GM12891 (cell line): ENCODE measurements at regions not wholly inside any gene's neighbourhood (a gene's known extent, or its start where the extent isn't known, plus 50 kb on each side); places are given as distances from the start of the nearest gene placed in this dataset.

ENCODE experiments used
- DNase-seq: peaks from one replicate; pipeline ENCODE4 v3.0.0; 2011; ENCODE audit warnings: low spot score; ENCODE audit not compliant: insufficient read length
- FAIRE-seq: peaks from 2 replicates; lab custom pipeline; 2011; peaks lifted over from hg19 to GRCh38; lab: Jason Lieb, UNC
- PAX5 ChIP-seq: IDR thresholded peaks from 2 replicates; pipeline ENCODE4 v1.6.1; 2011; ENCODE audit warnings: low read length, moderate library complexity, mild to moderate bottlenecking; ENCODE audit not compliant: insufficient read depth, severe bottlenecking
- POLR2A ChIP-seq: IDR thresholded peaks from 2 replicates; pipeline ENCODE4 v1.6.1; 2011; ENCODE audit warnings: low read depth, low read length, control low read depth
- POLR2AphosphoS5 ChIP-seq: IDR thresholded peaks from 2 replicates; pipeline ENCODE4 v1.6.1; 2011; ENCODE audit warnings: low read depth, low read length, control low read depth
- POU2F2 ChIP-seq: IDR thresholded peaks from 2 replicates; pipeline ENCODE4 v1.6.1; 2011; ENCODE audit warnings: low read depth, mild to moderate bottlenecking, control low read depth, low read length, moderate library complexity
- SPI1 ChIP-seq: IDR thresholded peaks from 2 replicates; pipeline ENCODE4 v1.6.1; 2011; ENCODE audit warnings: low read depth, low read length, control low read depth
- TAF1 ChIP-seq: IDR thresholded peaks from 2 replicates; pipeline ENCODE4 v1.6.1; 2011; ENCODE audit warnings: low read depth, low read length, control low read depth

DNA sequence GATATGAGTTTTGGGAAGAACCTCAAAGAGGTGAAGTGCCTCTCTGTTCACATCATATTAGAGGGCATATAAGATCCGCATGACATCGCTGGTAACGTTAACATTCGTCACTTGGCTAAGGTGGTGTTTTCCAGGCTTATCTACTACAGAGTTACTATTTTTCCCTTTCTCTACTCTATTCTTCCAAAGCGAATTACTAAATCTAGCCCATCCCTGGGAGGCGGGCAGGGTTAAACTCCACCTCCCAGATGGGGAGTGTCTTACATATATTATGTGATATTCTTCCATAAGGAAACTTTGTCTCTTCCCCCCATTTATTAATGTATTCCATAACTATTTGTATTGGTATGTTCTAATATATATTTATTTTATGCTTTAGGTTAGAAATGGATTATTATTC lies 293.9 kb downstream of the CYRIA start:
- no peak for FAIRE-seq
- no peak for TF ChIP-seq POLR2AphosphoS5
- no peak for TF ChIP-seq POLR2A
- no peak for TF ChIP-seq POU2F2
- no peak for TF ChIP-seq TAF1
- TF ChIP-seq SPI1 = no peak
- no peak for TF ChIP-seq PAX5
- no peak for DNase-seq

DNA sequence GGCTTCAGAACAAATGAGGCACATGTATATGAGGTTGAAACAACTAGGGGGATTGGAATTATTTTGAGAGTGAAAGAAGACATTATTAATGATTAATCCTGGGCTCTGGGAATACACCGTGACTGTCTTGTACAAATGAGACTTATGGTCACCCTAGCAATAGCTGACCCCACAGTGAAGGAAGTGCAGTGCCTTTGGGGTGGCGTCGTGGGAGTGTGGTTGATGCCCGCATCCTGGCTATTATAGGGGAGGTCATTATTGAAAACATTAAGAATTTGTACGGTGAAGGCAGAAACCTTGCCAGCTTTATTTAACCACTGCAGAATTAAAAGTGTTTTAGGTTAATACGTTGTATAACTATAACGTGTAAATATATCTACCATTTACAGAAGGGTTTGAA lies 296.7 kb downstream of the CYRIA start:
- TF ChIP-seq PAX5 (no peak), POLR2AphosphoS5 (no peak), TAF1 (no peak)
- DNase-seq = no peak

DNA sequence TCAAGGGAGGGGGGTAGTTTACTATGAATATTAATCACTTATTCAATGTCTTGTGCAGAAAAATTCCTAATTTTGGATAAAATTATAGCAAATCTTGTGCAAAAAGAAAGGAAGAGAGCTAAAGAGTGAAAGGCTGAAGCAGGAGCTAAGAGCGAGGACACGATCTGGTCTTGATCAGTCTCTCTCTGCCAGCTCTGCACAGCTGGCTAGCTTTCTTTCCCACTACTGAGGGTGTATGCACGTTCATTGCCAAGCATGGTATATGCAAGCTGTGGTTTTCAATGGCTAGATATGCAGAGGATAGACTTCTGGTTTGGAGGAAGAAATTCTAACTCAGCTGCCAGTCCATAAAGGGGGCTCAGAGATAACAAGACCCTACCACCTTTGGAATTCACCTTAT lies 297.3 kb downstream of the CYRIA start:
- DNase-seq = no peak
- no peak for TF ChIP-seq POLR2A
- no peak for TF ChIP-seq PAX5
- no peak for TF ChIP-seq POU2F2
- no peak for TF ChIP-seq TAF1
- TF ChIP-seq SPI1 = no peak
- no peak for TF ChIP-seq POLR2AphosphoS5
- FAIRE-seq = no peak

More for the DNA sequence above, 296.7 kb downstream of the CYRIA start:
- FAIRE-seq = no peak

DNA sequence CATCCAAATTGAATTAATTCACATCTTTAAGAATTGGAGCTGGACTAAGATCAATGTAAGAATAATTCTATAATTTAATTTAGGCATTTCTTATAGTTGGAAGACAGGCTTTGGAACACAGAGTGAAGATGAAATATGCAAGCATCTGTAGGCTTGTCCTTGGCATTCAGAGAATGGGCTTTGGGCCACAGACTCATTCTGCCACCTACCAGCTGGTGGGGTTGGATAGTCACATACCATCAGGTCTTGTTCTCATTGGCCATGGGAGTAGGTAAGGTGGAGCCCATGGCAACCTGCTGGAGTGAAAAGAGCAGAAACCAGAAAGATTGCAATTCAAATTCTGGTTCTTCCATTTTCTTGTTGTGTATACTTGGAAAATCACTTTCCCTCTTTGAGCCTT lies 300.3 kb downstream of the CYRIA start:
- FAIRE-seq (no peak), DNase-seq (no peak)
- TF ChIP-seq PAX5 (no peak), SPI1 (no peak), POU2F2 (no peak), POLR2AphosphoS5 (no peak), POLR2A (no peak), TAF1 (no peak)

DNA sequence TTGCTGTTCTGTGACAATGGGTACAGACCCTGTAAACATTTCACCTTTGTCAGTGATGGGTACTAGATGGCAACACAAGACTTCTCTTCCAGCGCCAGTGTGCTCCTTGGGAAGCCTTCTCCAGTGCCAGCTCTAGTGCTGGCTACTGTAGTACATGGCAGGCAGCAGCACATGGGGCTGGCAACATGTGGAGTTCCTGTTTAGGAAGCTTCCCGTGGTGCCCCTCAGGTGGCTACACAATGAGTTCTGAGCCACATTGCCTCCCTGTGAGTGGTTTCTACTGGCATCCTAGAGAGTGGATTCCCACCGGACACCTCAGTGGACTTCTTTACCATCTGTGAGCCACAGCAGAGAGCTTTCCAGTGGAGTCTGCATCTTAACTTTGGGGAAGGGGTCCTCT lies 302.1 kb downstream of the CYRIA start:
- DNase-seq (no peak), FAIRE-seq (no peak)
- no peak for TF ChIP-seq POU2F2
- no peak for TF ChIP-seq PAX5
- no peak for TF ChIP-seq POLR2AphosphoS5
- TF ChIP-seq POLR2A = no peak
- TF ChIP-seq SPI1 = no peak
- TF ChIP-seq TAF1 = no peak

DNA sequence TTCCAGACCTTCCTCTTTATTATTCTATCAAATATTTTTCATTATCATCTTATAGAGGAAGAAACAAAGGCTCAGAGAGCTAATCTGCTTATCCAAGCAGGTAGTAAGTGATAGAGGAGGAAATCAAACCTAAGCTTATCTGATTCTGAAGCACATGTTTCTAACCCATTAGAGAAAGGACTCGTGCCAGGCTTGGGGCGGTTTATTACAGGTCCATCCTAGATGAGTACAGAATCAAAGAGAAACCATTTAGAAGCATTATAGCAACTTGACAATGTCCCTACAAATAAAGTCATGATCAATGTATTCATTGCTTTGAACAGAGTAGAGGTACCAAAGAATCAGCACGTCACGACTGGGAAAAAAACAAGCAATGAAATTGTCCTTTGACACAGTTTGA lies 303.0 kb downstream of the CYRIA start:
- DNase-seq = no peak
- TF ChIP-seq POU2F2 (no peak), PAX5 (no peak), POLR2AphosphoS5 (no peak), SPI1 (no peak), TAF1 (no peak), POLR2A (no peak)
- no peak for FAIRE-seq

DNA sequence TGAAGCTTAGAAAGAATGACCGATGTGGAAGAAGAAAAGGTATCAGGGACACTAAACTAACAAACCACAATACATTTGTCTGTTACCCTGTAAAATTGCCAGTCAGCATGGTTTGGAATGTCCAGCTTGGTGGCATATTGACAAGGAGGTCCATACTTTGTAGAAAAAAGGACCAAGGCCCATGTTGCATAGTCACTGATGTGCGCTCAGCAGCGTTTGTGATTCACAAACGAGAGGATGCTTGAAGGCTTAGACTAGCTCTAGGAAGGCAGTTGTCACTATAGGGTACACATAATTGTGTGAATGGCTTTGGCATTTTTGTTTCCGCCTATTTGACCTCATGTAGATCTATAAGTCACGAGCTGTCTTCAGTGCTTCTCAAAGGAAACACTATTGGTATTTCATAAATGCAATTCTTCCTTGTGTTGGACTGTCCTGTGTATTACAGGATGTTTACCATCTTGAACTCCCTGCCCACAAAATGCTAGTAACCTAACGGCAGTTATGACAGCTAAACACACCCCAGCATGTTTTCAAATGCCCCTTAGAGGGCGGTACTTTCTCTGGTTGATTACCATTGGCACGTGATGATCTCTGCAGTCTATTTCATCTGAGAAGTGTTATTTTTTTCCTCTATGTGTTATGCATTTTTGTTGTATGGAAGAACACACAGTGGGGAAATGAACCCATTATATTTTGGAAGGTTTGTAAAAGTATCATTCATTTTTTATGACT lies 304.2 kb downstream of the CYRIA start:
- TF ChIP-seq POLR2AphosphoS5 = no peak
- TF ChIP-seq TAF1 = no peak
- TF ChIP-seq POLR2A = no peak
- no peak for TF ChIP-seq POU2F2
- TF ChIP-seq PAX5 = no peak
- no peak for TF ChIP-seq SPI1
- FAIRE-seq (no peak), DNase-seq (no peak)

DNA sequence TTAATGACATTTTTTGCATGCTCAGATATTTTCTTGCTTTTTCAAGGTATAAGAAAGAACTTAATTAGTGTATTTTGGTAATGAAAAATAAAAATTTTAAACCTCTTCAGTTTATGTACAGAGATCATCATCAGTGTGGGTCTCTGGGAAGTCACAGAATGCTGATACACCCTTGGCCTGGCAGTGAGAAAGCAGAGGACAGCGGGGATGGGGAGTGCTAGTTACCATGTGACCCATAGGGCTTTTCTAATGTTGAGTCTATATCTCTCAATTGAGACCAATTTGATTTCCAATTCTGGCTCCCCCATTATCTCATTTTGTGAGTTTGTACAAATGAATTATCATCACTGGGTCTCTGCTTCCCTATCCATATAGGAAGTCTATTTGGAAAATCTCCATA lies 305.7 kb downstream of the CYRIA start:
- FAIRE-seq = no peak

DNA sequence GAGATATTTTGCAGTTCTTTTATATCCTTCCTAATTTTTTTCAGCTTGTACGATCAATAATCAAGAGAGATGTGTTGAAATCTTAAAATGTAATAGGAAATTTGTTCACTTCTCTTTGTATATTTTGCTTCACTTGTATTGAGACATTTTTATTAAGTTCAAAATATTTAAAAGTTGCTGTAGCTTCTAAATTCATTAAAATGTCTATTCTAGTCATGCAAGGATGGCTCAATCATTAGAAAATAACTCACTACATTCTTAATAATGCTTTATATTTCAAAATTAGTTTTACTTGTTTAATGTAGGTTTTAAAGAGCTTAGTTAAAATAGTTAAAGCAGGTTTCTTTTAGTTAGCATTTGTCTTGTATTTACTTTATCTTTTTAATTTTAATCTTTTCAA lies 308.4 kb downstream of the CYRIA start:
- TF ChIP-seq PAX5 = no peak
- TF ChIP-seq POU2F2 = no peak
- no peak for TF ChIP-seq SPI1
- TF ChIP-seq TAF1 = no peak
- TF ChIP-seq POLR2AphosphoS5 = no peak
- TF ChIP-seq POLR2A = no peak
- no peak for DNase-seq
- FAIRE-seq = no peak

More for the DNA sequence above, 305.7 kb downstream of the CYRIA start:
- no peak for DNase-seq
- TF ChIP-seq PAX5 = no peak
- no peak for TF ChIP-seq POLR2AphosphoS5
- TF ChIP-seq POU2F2 = no peak
- no peak for TF ChIP-seq POLR2A
- TF ChIP-seq SPI1 = no peak

DNA sequence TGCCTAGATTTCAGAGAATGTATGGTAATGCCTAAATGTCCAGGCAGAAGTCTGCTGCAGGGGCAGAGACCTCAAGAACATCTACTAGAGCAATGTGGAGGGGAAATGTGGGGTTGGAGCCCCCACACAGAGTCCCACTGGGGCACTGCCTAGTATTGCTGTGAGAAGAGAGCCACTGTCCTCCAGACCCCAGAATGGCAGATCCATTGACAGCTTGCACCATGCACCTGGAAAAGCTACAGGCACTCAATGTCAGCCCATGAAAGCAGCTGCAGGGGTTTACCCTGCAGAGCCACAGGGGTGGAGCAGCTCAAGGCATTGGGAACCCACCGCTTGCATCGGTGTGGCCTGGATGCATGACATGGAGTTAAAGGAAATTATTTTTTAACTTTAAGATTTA lies 314.1 kb downstream of the CYRIA start:
- DNase-seq = no peak
- TF ChIP-seq POLR2A = no peak
- no peak for TF ChIP-seq POLR2AphosphoS5
- TF ChIP-seq TAF1 = no peak
- TF ChIP-seq POU2F2 = no peak
- no peak for TF ChIP-seq PAX5
- TF ChIP-seq SPI1 = no peak

More for the DNA sequence above, 314.1 kb downstream of the CYRIA start:
- no peak for FAIRE-seq
